ENCODE measurements at regions not wholly inside any gene's neighbourhood (a gene's known extent, or its start where the extent isn't known, plus 50 kb on each side); places are given as distances from the start of the nearest gene placed in this dataset.

GRCh38 chr19:31096062-31096830 is 253.0 kb downstream of the TSHZ3 start:
- no peak for DNase-seq (ENCODE audit: low read depth in 1 of 2, low spot score in 1 of 2)

DNA sequence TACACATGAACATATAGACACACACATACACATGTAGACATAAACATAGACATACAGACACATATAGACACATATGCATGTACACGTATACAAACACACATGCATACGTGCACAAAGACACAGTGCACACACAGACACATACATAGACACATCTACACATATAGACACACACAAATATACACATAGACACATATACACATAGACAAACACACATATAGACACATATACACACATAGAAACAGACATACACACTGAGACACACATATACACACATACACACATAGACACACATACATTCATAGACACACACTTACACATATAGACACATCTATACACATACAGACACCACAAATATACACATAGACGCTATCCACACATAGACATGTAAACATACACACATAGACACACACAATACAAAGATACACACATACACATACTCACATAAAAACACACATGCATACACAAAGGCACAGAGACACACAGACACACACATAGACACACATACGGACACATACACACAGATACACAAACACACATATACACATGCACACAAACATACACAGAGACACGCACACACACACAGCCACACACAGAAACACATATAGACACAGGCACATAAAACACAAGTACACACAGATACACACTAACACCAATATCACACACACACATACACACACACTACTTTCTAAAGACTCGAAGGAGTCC is 254.0 kb downstream of the TSHZ3 start:
- no peak for DNase-seq (ENCODE audit: low read depth in 1 of 2, low spot score in 1 of 2)

DNA sequence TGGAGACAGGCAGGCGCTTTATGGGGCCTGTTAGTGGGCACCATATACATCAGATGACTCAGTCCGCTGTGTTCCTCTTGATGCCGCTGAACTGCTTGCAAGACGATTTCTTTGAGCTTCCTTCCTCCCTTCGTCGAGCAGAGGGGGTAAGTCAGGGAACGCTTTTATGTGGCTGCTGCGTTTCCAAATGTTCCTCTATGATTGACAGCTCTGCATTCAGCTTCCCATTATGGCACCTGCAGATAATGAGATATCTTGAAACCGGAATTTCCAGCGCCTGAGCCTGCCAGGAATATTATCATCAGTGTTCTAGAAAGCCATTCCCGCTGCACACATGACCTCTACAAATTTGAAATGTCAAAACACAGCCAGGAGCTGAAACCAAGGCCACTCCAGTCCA is 257.0 kb downstream of the TSHZ3 start:
- no peak for DNase-seq (ENCODE audit: low read depth in 1 of 2, low spot score in 1 of 2)

GRCh38 chr19:31089681-31090080 is 259.6 kb downstream of the TSHZ3 start:
- DNase-seq (ENCODE audit: low read depth in 1 of 2, low spot score in 1 of 2), result no peak

GRCh38 chr19:31085125-31085524 is 264.1 kb downstream of the TSHZ3 start:
- DNase-seq (ENCODE audit: low read depth in 1 of 2, low spot score in 1 of 2), result no peak

GRCh38 chr19:31083105-31083504 is 266.1 kb downstream of the TSHZ3 start:
- DNase-seq (ENCODE audit: low read depth in 1 of 2, low spot score in 1 of 2), result no peak

DNA sequence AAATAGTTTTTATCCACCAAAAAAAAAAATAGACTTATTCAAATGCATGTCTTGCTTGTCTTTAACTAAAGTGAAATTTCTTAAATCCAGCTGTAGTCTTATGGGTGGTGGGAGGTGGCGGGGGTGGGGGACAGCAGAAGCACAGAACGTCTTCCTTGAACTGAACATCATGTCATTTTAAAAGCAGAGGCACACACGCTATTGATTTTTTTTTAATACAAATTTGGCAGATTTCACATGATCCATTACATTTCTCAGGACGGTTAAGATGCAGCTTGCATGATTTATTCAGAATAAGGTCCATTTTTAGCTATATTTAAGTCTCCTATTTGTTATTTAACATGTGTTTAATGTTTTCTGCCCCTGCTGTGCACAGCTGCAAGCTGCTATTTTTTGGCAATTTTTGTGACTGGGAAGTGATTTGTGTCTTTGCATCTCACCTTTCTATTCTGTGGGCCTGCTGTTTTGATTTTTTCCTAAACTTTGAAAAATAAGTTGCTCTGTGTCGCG is 274.0 kb downstream of the TSHZ3 start:
- no peak for DNase-seq (ENCODE audit: low read depth in 1 of 2, low spot score in 1 of 2)

- DNase-seq (ENCODE audit: low read depth in 1 of 2, low spot score in 1 of 2), result no peak
These were observed 274.8 kb downstream of the TSHZ3 start for GRCh38 chr19:31074199-31075125.

GRCh38 chr19:31073485-31074198 is 275.6 kb downstream of the TSHZ3 start:
- no peak for DNase-seq (ENCODE audit: low read depth in 1 of 2, low spot score in 1 of 2)

- no peak for DNase-seq (ENCODE audit: low read depth in 1 of 2, low spot score in 1 of 2)
These were observed 276.8 kb downstream of the TSHZ3 start for GRCh38 chr19:31072451-31072850.

DNA sequence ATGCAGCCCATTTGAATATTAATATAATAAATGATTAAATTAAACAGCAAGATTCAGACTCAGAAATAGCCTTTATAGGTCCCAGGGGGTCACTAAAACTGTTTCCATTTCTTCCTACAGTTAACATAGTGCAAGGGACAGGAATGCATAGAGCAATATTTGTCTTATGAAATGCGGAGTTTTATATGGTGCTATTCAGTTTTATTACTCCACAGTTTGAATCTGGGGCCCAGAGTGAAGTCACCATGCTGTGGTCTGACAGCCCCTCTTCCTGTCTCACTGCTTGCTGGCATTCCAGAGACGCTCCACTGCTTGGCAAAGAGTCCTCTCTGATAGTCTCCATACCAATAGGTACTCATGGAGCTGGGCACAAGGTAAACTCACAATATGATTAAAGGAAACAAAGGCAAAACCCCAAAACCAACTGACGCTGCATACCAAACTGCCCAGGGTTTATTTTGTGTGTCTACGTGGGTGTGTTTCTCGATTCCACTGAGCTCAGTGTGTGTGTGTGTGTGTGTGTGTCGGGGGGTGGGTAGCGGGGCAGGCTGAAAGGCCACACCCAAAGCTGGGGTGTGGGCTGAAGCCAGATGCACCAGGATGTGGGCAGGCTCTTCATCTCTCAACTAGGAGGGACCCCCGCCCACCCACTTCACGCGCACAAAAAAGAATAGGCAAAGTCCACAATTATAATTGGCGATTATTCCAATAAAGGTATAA is 277.9 kb downstream of the TSHZ3 start:
- no peak for DNase-seq (ENCODE audit: low read depth in 1 of 2, low spot score in 1 of 2)

- no peak for DNase-seq (ENCODE audit: low read depth in 1 of 2, low spot score in 1 of 2)
These were observed 278.8 kb downstream of the TSHZ3 start for GRCh38 chr19:31070146-31071065.

GRCh38 chr19:31068268-31068667 is 281.0 kb downstream of the TSHZ3 start:
- DNase-seq (ENCODE audit: low read depth in 1 of 2, low spot score in 1 of 2), result no peak

DNA sequence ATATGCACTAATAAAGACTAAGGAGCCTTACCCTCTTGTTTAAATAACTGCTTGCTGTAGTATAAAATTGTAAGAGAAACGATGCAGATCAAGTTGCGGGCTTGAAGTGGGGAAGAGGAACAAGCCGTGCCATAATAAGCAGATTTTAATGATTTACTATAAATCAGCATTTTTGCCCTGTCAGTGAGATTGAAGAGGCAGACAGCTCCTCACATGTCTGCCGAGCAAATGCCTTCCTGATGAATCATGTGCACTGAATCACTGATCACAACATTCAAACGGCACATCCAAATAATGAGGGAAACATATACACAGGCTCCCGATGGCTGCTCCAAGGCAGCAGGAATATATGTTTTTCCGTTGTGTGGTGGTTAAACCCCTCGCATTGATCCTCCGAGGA is 282.9 kb downstream of the TSHZ3 start:
- no peak for DNase-seq (ENCODE audit: low read depth in 1 of 2, low spot score in 1 of 2)

DNA sequence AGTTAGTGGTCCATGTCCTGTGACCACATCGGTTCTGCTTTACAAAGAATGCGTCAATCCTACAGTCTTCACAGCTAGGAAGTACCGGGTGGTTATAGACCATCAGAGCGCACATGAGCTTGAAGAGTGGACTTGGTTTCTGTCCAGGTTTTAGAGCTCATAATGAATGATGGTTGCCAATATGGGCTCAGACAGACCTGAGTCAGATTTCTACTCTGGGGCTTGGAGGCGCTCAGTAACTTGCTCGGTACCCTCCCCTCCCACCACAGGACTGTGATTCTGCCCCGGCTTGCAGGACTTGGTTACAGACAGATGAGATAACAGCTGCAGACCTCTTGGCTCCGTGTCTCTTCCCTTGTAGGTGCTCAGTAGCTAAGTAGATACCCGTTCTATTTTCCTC is 284.7 kb downstream of the TSHZ3 start:
- DNase-seq (ENCODE audit: low read depth in 1 of 2, low spot score in 1 of 2), result no peak

DNA sequence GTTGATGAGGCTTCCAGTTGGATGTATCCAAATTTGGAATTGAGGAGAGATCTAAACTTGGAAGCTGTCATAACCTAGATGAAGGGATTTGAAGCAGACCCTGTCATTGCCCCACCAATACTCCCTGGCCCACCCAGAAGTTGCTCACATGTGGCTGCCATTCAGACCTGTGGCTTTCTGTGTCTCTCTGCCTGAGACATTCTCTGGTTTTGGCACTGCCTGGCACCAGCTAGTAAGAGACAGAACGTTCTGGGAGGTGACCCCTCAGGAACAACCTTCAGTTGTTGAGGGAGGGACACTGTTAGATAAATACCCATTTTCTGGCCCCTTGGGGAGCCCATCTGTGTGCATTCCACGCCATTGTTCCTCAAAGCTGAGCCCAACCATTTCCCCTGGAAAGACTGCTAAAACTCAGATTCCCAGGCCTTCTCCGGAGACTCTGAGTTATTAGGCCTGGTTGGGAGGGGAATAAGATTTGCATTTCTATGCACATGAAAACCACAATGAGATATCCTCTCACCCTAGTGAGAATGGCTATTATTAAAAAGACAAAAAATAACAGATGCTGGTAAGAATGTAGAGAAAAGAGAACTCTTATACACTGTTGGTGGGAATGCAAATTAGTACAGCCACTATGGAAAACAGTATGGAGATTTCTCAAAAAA is 290.4 kb downstream of the TSHZ3 start:
- no peak for DNase-seq (ENCODE audit: low read depth in 1 of 2, low spot score in 1 of 2)

DNA sequence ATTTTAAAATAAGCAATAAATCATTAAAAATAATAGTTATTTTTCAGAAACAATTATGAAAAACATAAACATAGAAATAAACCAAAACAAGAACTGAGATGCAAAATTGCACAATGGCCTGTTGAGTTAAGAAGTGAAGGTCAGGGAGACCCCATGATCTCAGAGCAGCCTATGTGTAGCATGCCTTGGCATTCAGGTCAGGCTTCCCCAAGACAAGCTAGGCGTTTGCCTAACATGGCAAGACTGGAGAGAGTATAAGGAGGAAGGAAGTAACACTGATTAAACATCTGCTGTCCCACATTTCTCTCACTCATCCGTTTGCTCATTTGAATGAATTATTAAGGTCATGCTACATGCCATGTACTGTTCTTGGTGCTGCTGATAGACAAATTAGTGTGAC is 291.8 kb downstream of the TSHZ3 start:
- DNase-seq (ENCODE audit: low read depth in 1 of 2, low spot score in 1 of 2), result no peak

- no peak for DNase-seq (ENCODE audit: low read depth in 1 of 2, low spot score in 1 of 2)
These were observed 293.8 kb downstream of the TSHZ3 start for GRCh38 chr19:31055454-31055853.

GRCh38 chr19:31054430-31054829 is 294.8 kb downstream of the TSHZ3 start:
- DNase-seq (ENCODE audit: low read depth in 1 of 2, low spot score in 1 of 2), result peak in 1 of 2 donors; percentile 6
